RWPE2 (cell line): ENCODE measurements at regions not wholly inside any gene's neighbourhood (a gene's known extent, or its start where the extent isn't known, plus 50 kb on each side); places are given as distances from the start of the nearest gene placed in this dataset.

Experiments
- ATAC-seq: fragments of 200-7000 bp; cut with Tn5 transposase; 3 replicates; pipeline ENCODE4 v1.9.1; 2021; ENCODE audit warnings: low read depth
- DNase-seq: peaks from one replicate; pipeline ENCODE4 v3.0.0-alpha.2; 2020; ENCODE audit warnings: low spot score
- H3K27ac ChIP-seq: fragments of 450-650 bp; 2 replicates; pipeline ENCODE4 v1.5.1; 2017; ENCODE audit warnings: mild to moderate bottlenecking; ENCODE audit not compliant: poor library complexity, severe bottlenecking
- H3K27me3 ChIP-seq: fragments of 250-450 bp; sonication (Bioruptor Pico); 2 replicates; pipeline ENCODE4 v1.5.1; 2021; ENCODE audit warnings: mild to moderate bottlenecking, moderate library complexity; ENCODE audit not compliant: insufficient read depth, poor library complexity, severe bottlenecking
- H3K36me3 ChIP-seq: fragments of 250-450 bp; sonication (Bioruptor Pico); 2 replicates; pipeline ENCODE4 v1.5.1; 2020; ENCODE audit warnings: low read depth, mild to moderate bottlenecking, moderate library complexity
- H3K4me1 ChIP-seq: fragments of 250-450 bp; sonication (Bioruptor Pico); 2 replicates; pipeline ENCODE4 v1.5.1; 2021; ENCODE audit warnings: mild to moderate bottlenecking, moderate library complexity; ENCODE audit not compliant: insufficient read depth, poor library complexity, severe bottlenecking
- H3K4me3 ChIP-seq: fragments of 250-450 bp; sonication (Bioruptor Pico); 2 replicates; pipeline ENCODE4 v1.5.1; 2021; ENCODE audit warnings: mild to moderate bottlenecking, moderate library complexity; ENCODE audit not compliant: severe bottlenecking
- H3K9me3 ChIP-seq: fragments of 250-450 bp; sonication (Bioruptor Pico); 2 replicates; pipeline ENCODE4 v1.5.1; 2021; ENCODE audit warnings: mild to moderate bottlenecking, moderate library complexity; ENCODE audit not compliant: severe bottlenecking
- TF ChIP-seq, protein P1 (sequence below): fragments of 450-650 bp; IDR thresholded peaks from one replicate; pipeline ENCODE4 v1.5.1; 2017; ENCODE audit warnings: mild to moderate bottlenecking, moderate library complexity; ENCODE audit not compliant: poor library complexity, severe bottlenecking

- Histone ChIP-seq H3K27ac (no peak overlapping the region), H3K4me1 (no peaks in the 10 kb centered on the region), H3K36me3 (no peaks in the 10 kb centered on the region), H3K27me3 (no peaks in the 10 kb centered on the region), H3K4me3 (no peak overlapping the region), H3K9me3 (no peaks in the 10 kb centered on the region)
- DNase-seq: no peak
- ATAC-seq: no peak
- TF ChIP-seq, protein P1, sequence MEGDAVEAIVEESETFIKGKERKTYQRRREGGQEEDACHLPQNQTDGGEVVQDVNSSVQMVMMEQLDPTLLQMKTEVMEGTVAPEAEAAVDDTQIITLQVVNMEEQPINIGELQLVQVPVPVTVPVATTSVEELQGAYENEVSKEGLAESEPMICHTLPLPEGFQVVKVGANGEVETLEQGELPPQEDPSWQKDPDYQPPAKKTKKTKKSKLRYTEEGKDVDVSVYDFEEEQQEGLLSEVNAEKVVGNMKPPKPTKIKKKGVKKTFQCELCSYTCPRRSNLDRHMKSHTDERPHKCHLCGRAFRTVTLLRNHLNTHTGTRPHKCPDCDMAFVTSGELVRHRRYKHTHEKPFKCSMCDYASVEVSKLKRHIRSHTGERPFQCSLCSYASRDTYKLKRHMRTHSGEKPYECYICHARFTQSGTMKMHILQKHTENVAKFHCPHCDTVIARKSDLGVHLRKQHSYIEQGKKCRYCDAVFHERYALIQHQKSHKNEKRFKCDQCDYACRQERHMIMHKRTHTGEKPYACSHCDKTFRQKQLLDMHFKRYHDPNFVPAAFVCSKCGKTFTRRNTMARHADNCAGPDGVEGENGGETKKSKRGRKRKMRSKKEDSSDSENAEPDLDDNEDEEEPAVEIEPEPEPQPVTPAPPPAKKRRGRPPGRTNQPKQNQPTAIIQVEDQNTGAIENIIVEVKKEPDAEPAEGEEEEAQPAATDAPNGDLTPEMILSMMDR: no peak
Observed at GRCh38 chr20:54897787-54898186, 422.4 kb downstream of the DOK5 start.

DNA sequence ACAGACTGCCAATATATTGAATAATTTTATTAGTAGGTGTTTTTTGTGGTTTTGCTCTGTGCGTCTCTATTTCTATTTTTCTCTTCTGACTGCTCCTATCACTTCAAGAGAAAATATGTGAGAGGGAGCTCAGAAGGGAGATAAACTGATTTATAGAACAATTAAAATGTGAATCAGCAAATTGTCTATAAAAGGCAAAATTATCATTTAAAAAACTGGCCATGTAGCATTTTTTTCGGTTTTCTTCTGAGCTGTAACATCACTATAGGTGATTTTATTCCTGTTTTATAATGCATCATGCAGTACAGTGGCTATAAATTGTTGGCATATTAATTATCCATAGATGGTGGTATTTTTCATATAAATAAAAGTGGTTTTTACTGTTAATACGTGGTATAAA lies 416.5 kb downstream of the DOK5 start:
- H3K4me3 ChIP-seq: no peak overlapping the region
- H3K27me3 ChIP-seq: peaks cover 14% of the 10 kb centered on the region
- TF ChIP-seq, protein P1: no peak
- ATAC-seq: no peak
- no peaks in the 10 kb centered on the region for H3K36me3 ChIP-seq
- H3K27ac ChIP-seq: no peak overlapping the region
- H3K9me3 ChIP-seq: no peaks in the 10 kb centered on the region
- no peak for DNase-seq
- H3K4me1 ChIP-seq: no peaks in the 10 kb centered on the region

DNA sequence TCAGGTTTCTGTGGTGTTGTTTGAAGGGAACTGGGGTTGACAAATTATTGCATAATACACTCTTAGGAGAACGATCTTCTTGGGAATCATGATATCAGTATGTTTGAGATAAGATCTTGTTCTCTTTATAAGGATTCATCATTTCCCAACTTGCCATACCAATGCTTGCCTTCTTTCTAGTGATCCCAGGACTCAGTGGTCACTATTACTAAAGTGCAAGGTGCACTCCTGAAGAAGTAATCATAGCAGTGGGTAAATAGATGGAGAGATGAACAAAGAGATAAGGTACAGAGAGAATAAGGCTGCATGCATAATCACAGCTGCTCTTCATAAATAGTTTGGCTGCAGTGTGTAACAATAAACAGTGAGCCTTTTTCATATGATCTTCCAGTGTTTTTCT lies 404.0 kb downstream of the DOK5 start:
- TF ChIP-seq, protein P1: no peak
- DNase-seq: no peak
- no peak overlapping the region for H3K4me3 ChIP-seq
- no peaks in the 10 kb centered on the region for H3K27me3 ChIP-seq
- peaks cover 1% of the 10 kb centered on the region for H3K9me3 ChIP-seq
- no peaks in the 10 kb centered on the region for H3K36me3 ChIP-seq
- no peaks in the 10 kb centered on the region for H3K4me1 ChIP-seq
- no peak for ATAC-seq
- no peak overlapping the region for H3K27ac ChIP-seq

GRCh38 chr20:54875307-54875706 lies 399.9 kb downstream of the DOK5 start:
- Histone ChIP-seq H3K27me3 (peaks cover 6% of the 10 kb centered on the region), H3K4me3 (no peak overlapping the region), H3K9me3 (peaks cover 3% of the 10 kb centered on the region), H3K36me3 (no peaks in the 10 kb centered on the region), H3K4me1 (no peaks in the 10 kb centered on the region), H3K27ac (no peak overlapping the region)
- ATAC-seq (no peak), DNase-seq (no peak)
- TF ChIP-seq, protein P1: no peak

- Histone ChIP-seq H3K9me3 (peaks cover 3% of the 10 kb centered on the region), H3K27me3 (peaks cover 6% of the 10 kb centered on the region), H3K27ac (no peak overlapping the region), H3K4me1 (no peaks in the 10 kb centered on the region), H3K4me3 (no peak overlapping the region), H3K36me3 (no peaks in the 10 kb centered on the region)
- DNase-seq: no peak
- ATAC-seq: no peak
- TF ChIP-seq, protein P1: no peak
Observed at GRCh38 chr20:54874718-54875117, 399.3 kb downstream of the DOK5 start.
